ENCODE measurements at regions not wholly inside any gene's neighbourhood (a gene's known extent, or its start where the extent isn't known, plus 50 kb on each side); places are given as distances from the start of the nearest gene placed in this dataset.
"Not testable (repeated sequence)": the region's sequence is repeated elsewhere in the genome, so short reads cannot be mapped to it uniquely, and the experiment has no call there.

DNA sequence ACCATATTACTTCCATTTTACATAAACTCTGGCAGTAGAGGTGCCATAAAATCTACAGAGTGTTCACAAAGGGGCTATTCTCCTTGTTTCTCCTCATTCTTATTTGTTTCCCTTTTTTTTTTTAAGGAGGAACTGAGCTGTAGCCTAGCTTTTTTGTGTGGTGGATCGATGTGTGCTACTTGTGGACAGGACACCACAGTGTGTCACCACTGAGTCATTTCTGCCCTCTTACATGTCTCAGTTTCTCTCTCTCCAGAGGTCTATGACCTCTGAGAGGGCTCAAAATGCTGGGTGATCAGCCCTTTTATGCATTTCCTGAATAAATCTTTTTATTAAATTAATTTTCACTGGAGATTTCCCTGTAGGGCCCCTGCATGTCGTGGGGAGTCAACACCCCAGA, 370.2 kb downstream of the ADGRD1 start:
- Histone ChIP-seq H3K27ac (ENCODE audit: low read depth, low read length) (no peak overlapping the region), H3K27me3 (ENCODE audit: control insufficient read depth in 3 of 3, insufficient read depth in 3 of 3, low read length in 3 of 3) (no peaks in the 10 kb centered on the region), H3K36me3 (ENCODE audit: control insufficient read depth in 3 of 3, insufficient read depth in 3 of 3, low read length in 3 of 3) (no peaks in the 10 kb centered on the region), H3K9me3 (ENCODE audit: control insufficient read depth in 3 of 3, low read length in 3 of 3) (no peaks in the 10 kb centered on the region), H3K9ac (ENCODE audit: low read depth in 1 of 3, low read length in 3 of 3) (no peak overlapping the region), H3K4me3 (ENCODE audit: low read length in 3 of 3) (no peak overlapping the region), H3K4me1 (ENCODE audit: control insufficient read depth in 3 of 3, insufficient read depth in 3 of 3, low read length in 3 of 3) (no peaks in the 10 kb centered on the region)

DNA sequence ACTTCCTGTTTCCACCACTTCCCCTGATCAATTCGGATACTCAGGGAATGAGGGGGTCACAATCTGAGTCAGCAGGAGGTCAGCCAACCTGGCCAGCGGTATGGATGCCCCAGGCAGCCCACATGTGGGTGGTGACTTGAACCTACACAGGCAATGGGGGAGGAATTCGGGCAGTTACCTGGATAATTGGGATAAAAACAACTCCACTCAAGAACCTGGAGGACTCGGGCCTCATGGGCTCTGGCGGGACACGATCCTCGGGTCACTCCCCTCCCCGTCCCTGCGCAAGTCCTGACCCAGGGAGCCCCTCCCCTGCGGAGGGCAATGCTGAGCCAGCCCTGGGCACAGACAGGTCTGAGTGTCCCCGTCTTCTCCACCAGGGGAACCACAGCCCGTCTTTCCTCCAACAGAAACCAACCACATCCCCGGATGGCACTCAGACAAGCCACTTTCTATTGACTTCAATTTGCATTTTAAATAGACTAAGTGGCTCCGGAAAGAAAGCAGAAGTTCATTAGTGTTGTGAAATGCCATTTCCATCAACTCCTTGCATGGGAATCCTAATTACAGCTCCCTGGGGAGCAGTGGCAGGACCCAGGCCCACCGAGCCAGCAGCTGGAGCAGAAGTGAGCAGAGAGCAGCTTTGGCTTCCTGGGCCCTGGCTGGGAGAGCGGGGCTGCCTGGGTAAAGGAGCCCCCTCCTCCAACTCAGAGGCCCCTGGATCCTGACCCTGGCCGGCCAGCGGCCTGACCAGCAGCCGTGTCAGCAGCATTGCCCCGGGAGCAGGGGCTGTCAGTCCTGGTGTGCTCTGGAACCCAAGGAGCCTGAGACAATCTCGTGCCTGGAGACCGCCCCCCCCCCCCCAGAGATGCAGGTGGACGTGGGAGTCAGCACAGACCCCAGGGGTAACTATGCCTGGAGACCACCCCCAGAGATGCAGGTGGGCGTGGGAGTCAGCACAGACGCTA, 374.1 kb downstream of the ADGRD1 start:
- no peaks in the 10 kb centered on the region for H3K9me3 ChIP-seq (ENCODE audit: control insufficient read depth in 3 of 3, low read length in 3 of 3)
- H3K9ac ChIP-seq (ENCODE audit: low read depth in 1 of 3, low read length in 3 of 3): no peak overlapping the region
- no peaks in the 10 kb centered on the region for H3K4me1 ChIP-seq (ENCODE audit: control insufficient read depth in 3 of 3, insufficient read depth in 3 of 3, low read length in 3 of 3)
- H3K27me3 ChIP-seq (ENCODE audit: control insufficient read depth in 3 of 3, insufficient read depth in 3 of 3, low read length in 3 of 3): no peaks in the 10 kb centered on the region
- H3K27ac ChIP-seq (ENCODE audit: low read depth, low read length): no peak overlapping the region
- H3K36me3 ChIP-seq (ENCODE audit: control insufficient read depth in 3 of 3, insufficient read depth in 3 of 3, low read length in 3 of 3): no peaks in the 10 kb centered on the region
- H3K4me3 ChIP-seq (ENCODE audit: low read length in 3 of 3): no peak overlapping the region

- not testable (repeated sequence) for H3K9me3 ChIP-seq (ENCODE audit: control insufficient read depth in 3 of 3, low read length in 3 of 3); H3K36me3 ChIP-seq (ENCODE audit: control insufficient read depth in 3 of 3, insufficient read depth in 3 of 3, low read length in 3 of 3); H3K9ac ChIP-seq (ENCODE audit: low read depth in 1 of 3, low read length in 3 of 3); H3K27ac ChIP-seq (ENCODE audit: low read depth, low read length); H3K4me1 ChIP-seq (ENCODE audit: control insufficient read depth in 3 of 3, insufficient read depth in 3 of 3, low read length in 3 of 3); H3K4me3 ChIP-seq (ENCODE audit: low read length in 3 of 3); H3K27me3 ChIP-seq (ENCODE audit: control insufficient read depth in 3 of 3, insufficient read depth in 3 of 3, low read length in 3 of 3)
Measured at GRCh38 chr12:131328861-131329845, 375.4 kb downstream of the ADGRD1 start.

GRCh38 chr12:131330106-131330815, 376.6 kb downstream of the ADGRD1 start:
- Histone ChIP-seq H3K36me3 (ENCODE audit: control insufficient read depth in 3 of 3, insufficient read depth in 3 of 3, low read length in 3 of 3) (no peaks in the 10 kb centered on the region), H3K27me3 (ENCODE audit: control insufficient read depth in 3 of 3, insufficient read depth in 3 of 3, low read length in 3 of 3) (no peaks in the 10 kb centered on the region), H3K9ac (ENCODE audit: low read depth in 1 of 3, low read length in 3 of 3) (no peak overlapping the region), H3K4me1 (ENCODE audit: control insufficient read depth in 3 of 3, insufficient read depth in 3 of 3, low read length in 3 of 3) (no peaks in the 10 kb centered on the region), H3K4me3 (ENCODE audit: low read length in 3 of 3) (no peak overlapping the region), H3K27ac (ENCODE audit: low read depth, low read length) (no peak overlapping the region), H3K9me3 (ENCODE audit: control insufficient read depth in 3 of 3, low read length in 3 of 3) (no peaks in the 10 kb centered on the region)

DNA sequence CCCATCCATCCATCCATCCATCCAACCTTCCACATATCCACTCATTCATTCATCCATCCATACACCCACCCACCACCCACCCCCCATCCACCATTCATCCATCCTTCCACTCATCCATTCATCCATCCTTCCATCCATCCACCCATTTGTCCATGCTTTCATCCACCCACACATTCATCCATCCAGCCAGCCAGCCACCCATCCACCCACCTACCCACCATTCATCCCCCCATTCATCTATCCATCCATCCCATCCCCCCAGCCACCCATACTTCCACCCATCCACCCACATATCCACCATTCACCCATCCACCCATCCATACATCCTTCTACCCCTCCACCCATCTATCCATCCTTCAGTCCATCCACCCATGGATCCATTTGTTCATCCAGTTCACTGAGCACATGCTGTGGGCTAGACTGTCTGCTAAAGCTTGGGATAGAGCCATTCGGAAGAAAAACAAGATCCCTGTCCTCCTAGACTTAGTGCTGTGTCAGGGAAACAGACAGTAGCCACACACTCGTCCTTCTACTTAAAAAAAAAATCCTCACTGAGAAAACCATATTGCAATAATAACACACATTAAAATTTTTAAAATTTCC, 377.5 kb downstream of the ADGRD1 start:
- Histone ChIP-seq H3K4me1 (ENCODE audit: control insufficient read depth in 3 of 3, insufficient read depth in 3 of 3, low read length in 3 of 3) (no peaks in the 10 kb centered on the region), H3K27ac (ENCODE audit: low read depth, low read length) (no peak overlapping the region), H3K9ac (ENCODE audit: low read depth in 1 of 3, low read length in 3 of 3) (no peak overlapping the region), H3K4me3 (ENCODE audit: low read length in 3 of 3) (no peak overlapping the region), H3K9me3 (ENCODE audit: control insufficient read depth in 3 of 3, low read length in 3 of 3) (no peaks in the 10 kb centered on the region), H3K27me3 (ENCODE audit: control insufficient read depth in 3 of 3, insufficient read depth in 3 of 3, low read length in 3 of 3) (no peaks in the 10 kb centered on the region), H3K36me3 (ENCODE audit: control insufficient read depth in 3 of 3, insufficient read depth in 3 of 3, low read length in 3 of 3) (no peaks in the 10 kb centered on the region)

GRCh38 chr12:131332224-131332623, 378.5 kb downstream of the ADGRD1 start:
- H3K27me3 ChIP-seq (ENCODE audit: control insufficient read depth in 3 of 3, insufficient read depth in 3 of 3, low read length in 3 of 3): no peaks in the 10 kb centered on the region
- no peaks in the 10 kb centered on the region for H3K36me3 ChIP-seq (ENCODE audit: control insufficient read depth in 3 of 3, insufficient read depth in 3 of 3, low read length in 3 of 3)
- no peaks in the 10 kb centered on the region for H3K9me3 ChIP-seq (ENCODE audit: control insufficient read depth in 3 of 3, low read length in 3 of 3)
- no peak overlapping the region for H3K4me3 ChIP-seq (ENCODE audit: low read length in 3 of 3)
- no peak overlapping the region for H3K9ac ChIP-seq (ENCODE audit: low read depth in 1 of 3, low read length in 3 of 3)
- no peaks in the 10 kb centered on the region for H3K4me1 ChIP-seq (ENCODE audit: control insufficient read depth in 3 of 3, insufficient read depth in 3 of 3, low read length in 3 of 3)
- H3K27ac ChIP-seq (ENCODE audit: low read depth, low read length): no peak overlapping the region

DNA sequence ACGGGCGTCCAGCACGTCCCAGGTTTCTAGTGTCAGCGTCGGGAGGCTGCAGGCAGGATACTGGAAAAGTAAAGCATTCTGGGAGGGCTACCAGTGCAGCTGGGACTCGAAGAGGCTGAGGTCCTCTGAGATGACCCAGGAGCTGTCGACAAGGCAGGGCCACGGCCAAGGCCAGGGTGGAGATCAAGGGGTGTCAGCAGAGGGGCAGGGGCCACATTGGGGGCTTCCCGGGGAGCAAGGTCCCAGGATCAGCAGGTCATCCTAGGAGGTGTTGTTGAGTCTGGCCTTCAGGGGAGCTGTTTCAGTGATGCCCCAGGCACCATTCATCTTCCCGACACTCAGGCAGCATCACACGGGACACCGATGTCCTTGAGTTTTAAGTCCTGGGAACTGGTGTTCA, 377.8 kb upstream of the SFSWAP start:
- no peak overlapping the region for H3K27ac ChIP-seq (ENCODE audit: low read depth, low read length)
- H3K9me3 ChIP-seq (ENCODE audit: control insufficient read depth in 3 of 3, low read length in 3 of 3): no peaks in the 10 kb centered on the region
- no peaks in the 10 kb centered on the region for H3K36me3 ChIP-seq (ENCODE audit: control insufficient read depth in 3 of 3, insufficient read depth in 3 of 3, low read length in 3 of 3)
- H3K9ac ChIP-seq (ENCODE audit: low read depth in 1 of 3, low read length in 3 of 3): no peak overlapping the region
- H3K27me3 ChIP-seq (ENCODE audit: control insufficient read depth in 3 of 3, insufficient read depth in 3 of 3, low read length in 3 of 3): no peaks in the 10 kb centered on the region
- no peak overlapping the region for H3K4me3 ChIP-seq (ENCODE audit: low read length in 3 of 3)
- no peaks in the 10 kb centered on the region for H3K4me1 ChIP-seq (ENCODE audit: control insufficient read depth in 3 of 3, insufficient read depth in 3 of 3, low read length in 3 of 3)

DNA sequence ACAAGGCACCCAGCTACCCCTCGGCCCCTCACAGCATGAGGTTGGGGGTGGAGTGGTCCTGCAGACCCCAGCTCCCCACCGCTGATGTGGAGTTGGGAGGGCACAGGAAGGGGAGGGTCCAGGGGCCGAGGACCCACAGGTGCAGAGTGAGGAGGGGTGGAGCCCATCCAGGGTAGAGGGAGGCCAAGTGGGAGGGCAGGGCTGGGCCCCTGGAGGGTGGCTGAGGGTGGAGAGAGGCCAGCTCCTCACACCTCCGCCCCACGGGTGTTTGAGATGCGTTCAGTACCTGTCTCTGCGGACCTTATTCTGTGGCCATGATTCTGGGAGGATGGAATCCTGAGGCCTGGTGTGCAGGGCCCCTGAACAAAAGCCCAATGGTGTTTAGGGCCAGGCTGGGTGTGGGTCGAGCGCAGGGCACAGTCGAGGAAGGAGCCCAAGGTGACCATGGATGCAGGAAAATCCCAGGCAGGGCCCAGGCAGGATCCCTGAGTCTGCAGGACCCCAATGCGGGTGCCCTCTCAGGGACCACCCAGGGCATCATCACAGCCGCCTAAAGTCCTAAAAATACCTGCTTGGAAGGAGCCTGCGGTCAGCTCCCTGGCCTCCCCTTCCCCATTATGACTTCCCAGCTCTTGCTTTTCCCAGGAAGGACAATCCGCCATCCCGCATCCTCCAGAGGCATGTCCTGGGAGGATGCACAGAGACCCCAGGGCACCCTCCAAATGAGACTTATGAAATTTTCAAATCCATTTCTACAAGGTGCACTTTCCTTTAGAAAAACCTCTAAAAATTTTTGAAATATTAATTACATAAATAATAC, 377.1 kb upstream of the SFSWAP start:
- Histone ChIP-seq H3K27ac (ENCODE audit: low read depth, low read length) (no peak overlapping the region), H3K9me3 (ENCODE audit: control insufficient read depth in 3 of 3, low read length in 3 of 3) (no peaks in the 10 kb centered on the region), H3K4me3 (ENCODE audit: low read length in 3 of 3) (no peak overlapping the region), H3K9ac (ENCODE audit: low read depth in 1 of 3, low read length in 3 of 3) (no peak overlapping the region), H3K4me1 (ENCODE audit: control insufficient read depth in 3 of 3, insufficient read depth in 3 of 3, low read length in 3 of 3) (no peaks in the 10 kb centered on the region), H3K27me3 (ENCODE audit: control insufficient read depth in 3 of 3, insufficient read depth in 3 of 3, low read length in 3 of 3) (no peaks in the 10 kb centered on the region), H3K36me3 (ENCODE audit: control insufficient read depth in 3 of 3, insufficient read depth in 3 of 3, low read length in 3 of 3) (no peaks in the 10 kb centered on the region)

GRCh38 chr12:131334835-131335234, 376.1 kb upstream of the SFSWAP start:
- Histone ChIP-seq H3K4me3 (ENCODE audit: low read length in 3 of 3) (no peak overlapping the region), H3K27ac (ENCODE audit: low read depth, low read length) (no peak overlapping the region), H3K27me3 (ENCODE audit: control insufficient read depth in 3 of 3, insufficient read depth in 3 of 3, low read length in 3 of 3) (no peaks in the 10 kb centered on the region), H3K9ac (ENCODE audit: low read depth in 1 of 3, low read length in 3 of 3) (no peak overlapping the region), H3K4me1 (ENCODE audit: control insufficient read depth in 3 of 3, insufficient read depth in 3 of 3, low read length in 3 of 3) (no peaks in the 10 kb centered on the region), H3K9me3 (ENCODE audit: control insufficient read depth in 3 of 3, low read length in 3 of 3) (no peaks in the 10 kb centered on the region), H3K36me3 (ENCODE audit: control insufficient read depth in 3 of 3, insufficient read depth in 3 of 3, low read length in 3 of 3) (no peaks in the 10 kb centered on the region)

Data from skeletal muscle tissue (tissue), 3 donors.